HG03571 (cell line): ENCODE measurements at regions not wholly inside any gene's neighbourhood (a gene's known extent, or its start where the extent isn't known, plus 50 kb on each side); places are given as distances from the start of the nearest gene placed in this dataset.
"Not testable (repeated sequence)": the region's sequence is repeated elsewhere in the genome, so short reads cannot be mapped to it uniquely, and the experiment has no call there.

ENCODE experiments used
- ATAC-seq: cut with Tn5 transposase; IDR thresholded peaks from one replicate; pipeline ENCODE4 v1.9.1; 2021; ENCODE audit not compliant: unreplicated experiment

GRCh38 chr2:16194931-16195680, 254.8 kb downstream of the MYCN start:
- no peak for ATAC-seq

GRCh38 chr2:16194530-16194929, 254.2 kb downstream of the MYCN start:
- no peak for ATAC-seq

- ATAC-seq, result no peak
Measured at GRCh38 chr2:16194096-16194390, 253.7 kb downstream of the MYCN start.

- no peak for ATAC-seq
Measured at GRCh38 chr2:16192416-16193216, 252.3 kb downstream of the MYCN start.

GRCh38 chr2:16191431-16192200, 251.3 kb downstream of the MYCN start:
- ATAC-seq, result no peak

- no peak for ATAC-seq
Measured at GRCh38 chr2:16190446-16191270, 250.3 kb downstream of the MYCN start.

GRCh38 chr2:16189836-16190160, 249.4 kb downstream of the MYCN start:
- no peak for ATAC-seq

- ATAC-seq, result no peak
Measured at GRCh38 chr2:16189029-16189835, 248.9 kb downstream of the MYCN start.

- ATAC-seq, result no peak
Measured at GRCh38 chr2:16188261-16188890, 248.0 kb downstream of the MYCN start.

GRCh38 chr2:16187482-16187817, 247.1 kb downstream of the MYCN start:
- ATAC-seq, result no peak

GRCh38 chr2:16186661-16187481, 246.5 kb downstream of the MYCN start:
- ATAC-seq, result no peak

GRCh38 chr2:16185801-16186272, 245.5 kb downstream of the MYCN start:
- ATAC-seq, result no peak

- ATAC-seq, result no peak
Measured at GRCh38 chr2:16184945-16185660, 244.8 kb downstream of the MYCN start.

- ATAC-seq, result no peak
Measured at GRCh38 chr2:16184341-16184890, 244.1 kb downstream of the MYCN start.

GRCh38 chr2:16183345-16183744, 243.0 kb downstream of the MYCN start:
- ATAC-seq, result no peak

- ATAC-seq, result no peak
Measured at GRCh38 chr2:16182841-16183240, 242.5 kb downstream of the MYCN start.

- ATAC-seq, result not testable (repeated sequence)
Measured at GRCh38 chr2:16182311-16182815, 242.0 kb downstream of the MYCN start.

- ATAC-seq, result no peak
Measured at GRCh38 chr2:16181741-16182090, 241.4 kb downstream of the MYCN start.
